ENCODE measurements at regions not wholly inside any gene's neighbourhood (a gene's known extent, or its start where the extent isn't known, plus 50 kb on each side); places are given as distances from the start of the nearest gene placed in this dataset.
A peak's percentile ranks its signal among the peaks of the same experiment; 100 is the strongest.

GRCh38 chr18:64294967-64295366, 146.1 kb upstream of the LINC00305 start:
- Histone ChIP-seq H3K27me3 (no peaks in the 10 kb centered on the region), H3K27ac (no peak overlapping the region), H2AFZ (no peak overlapping the region), H3K36me3 (replicated peaks; ENCODE audit: insufficient read depth, low read depth) (no peaks in the 10 kb centered on the region), H3K4me3 (no peak overlapping the region), H3K4me1 (ENCODE audit: insufficient read depth) (no peaks in the 10 kb centered on the region), H4K20me1 (ENCODE audit: insufficient read depth, poor library complexity, severe bottlenecking) (no peaks in the 10 kb centered on the region), H3K4me2 (no peak overlapping the region), H3K79me2 (no peaks in the 10 kb centered on the region), H3K9me2 (replicated peaks; ENCODE audit: insufficient read depth) (no peaks in the 10 kb centered on the region), H3K9me3 (ENCODE audit: low read depth) (no peaks in the 10 kb centered on the region)
- 80% methylated on average over 4 of the region's 4 CpGs for WGBS (ENCODE audit: low lambda C conversion rate, missing lambda C conversion rate)
- TF ChIP-seq CTCF (IDR thresholded peaks at IDR 0.05; ENCODE audit: poor library complexity) (no peak), EZH2 (IDR thresholded peaks at IDR 0.05; ENCODE audit: borderline replicate concordance) (no peak), EZH2phosphoT487 (IDR thresholded peaks at IDR 0.05; ENCODE audit: low read depth, severe bottlenecking, unreplicated experiment) (no peak)
- no peak for DNase-seq (ENCODE audit: low spot score)

- Histone ChIP-seq H3K27ac (peak overlapping the region; percentile 83), H3K27me3 (no peaks in the 10 kb centered on the region), H3K4me1 (ENCODE audit: insufficient read depth) (peaks cover 8% of the 10 kb centered on the region), H3K4me3 (no peak overlapping the region), H3K36me3 (replicated peaks; ENCODE audit: insufficient read depth, low read depth) (no peaks in the 10 kb centered on the region), H3K9me2 (replicated peaks; ENCODE audit: insufficient read depth) (no peaks in the 10 kb centered on the region), H3K4me2 (peak overlapping the region; percentile 34), H3K9me3 (ENCODE audit: low read depth) (no peaks in the 10 kb centered on the region), H4K20me1 (ENCODE audit: insufficient read depth, poor library complexity, severe bottlenecking) (no peaks in the 10 kb centered on the region), H2AFZ (no peak overlapping the region), H3K79me2 (no peaks in the 10 kb centered on the region)
- no peak for TF ChIP-seq EZH2 (IDR thresholded peaks at IDR 0.05; ENCODE audit: borderline replicate concordance)
- TF ChIP-seq CTCF (IDR thresholded peaks at IDR 0.05; ENCODE audit: poor library complexity) = no peak
- no peak for TF ChIP-seq EZH2phosphoT487 (IDR thresholded peaks at IDR 0.05; ENCODE audit: low read depth, severe bottlenecking, unreplicated experiment)
- 69% methylated on average over 2 of the region's 2 CpGs for WGBS (ENCODE audit: low lambda C conversion rate, missing lambda C conversion rate)
- DNase-seq (ENCODE audit: low spot score) = peak; percentile 26
Observed at GRCh38 chr18:64288432-64288831, 139.5 kb upstream of the LINC00305 start.

GRCh38 chr18:64287926-64288325, 139.0 kb upstream of the LINC00305 start:
- Histone ChIP-seq H4K20me1 (ENCODE audit: insufficient read depth, poor library complexity, severe bottlenecking) (no peaks in the 10 kb centered on the region), H3K27me3 (no peaks in the 10 kb centered on the region), H3K4me2 (peak overlapping the region; percentile 34), H3K9me2 (replicated peaks; ENCODE audit: insufficient read depth) (no peaks in the 10 kb centered on the region), H3K9me3 (ENCODE audit: low read depth) (no peaks in the 10 kb centered on the region), H2AFZ (no peak overlapping the region), H3K79me2 (no peaks in the 10 kb centered on the region), H3K4me3 (no peak overlapping the region), H3K27ac (peak overlapping the region; percentile 83), H3K4me1 (ENCODE audit: insufficient read depth) (peaks cover 8% of the 10 kb centered on the region), H3K36me3 (replicated peaks; ENCODE audit: insufficient read depth, low read depth) (no peaks in the 10 kb centered on the region)
- no peak for DNase-seq (ENCODE audit: low spot score)
- TF ChIP-seq EZH2phosphoT487 (IDR thresholded peaks at IDR 0.05; ENCODE audit: low read depth, severe bottlenecking, unreplicated experiment) (no peak), EZH2 (IDR thresholded peaks at IDR 0.05; ENCODE audit: borderline replicate concordance) (no peak), CTCF (IDR thresholded peaks at IDR 0.05; ENCODE audit: poor library complexity) (no peak)
- WGBS (ENCODE audit: low lambda C conversion rate, missing lambda C conversion rate) = 87% methylated on average over 4 of the region's 4 CpGs

GRCh38 chr18:64283059-64283458, 134.2 kb upstream of the LINC00305 start:
- Histone ChIP-seq H3K27me3 (no peaks in the 10 kb centered on the region), H4K20me1 (ENCODE audit: insufficient read depth, poor library complexity, severe bottlenecking) (no peaks in the 10 kb centered on the region), H3K4me2 (no peak overlapping the region), H3K4me1 (ENCODE audit: insufficient read depth) (peaks cover 6% of the 10 kb centered on the region), H3K9me3 (ENCODE audit: low read depth) (no peaks in the 10 kb centered on the region), H3K9me2 (replicated peaks; ENCODE audit: insufficient read depth) (no peaks in the 10 kb centered on the region), H3K36me3 (replicated peaks; ENCODE audit: insufficient read depth, low read depth) (no peaks in the 10 kb centered on the region), H3K79me2 (no peaks in the 10 kb centered on the region), H2AFZ (no peak overlapping the region), H3K27ac (no peak overlapping the region), H3K4me3 (no peak overlapping the region)
- WGBS (ENCODE audit: low lambda C conversion rate, missing lambda C conversion rate) = 91% methylated on average over 1 of the region's 1 CpG
- TF ChIP-seq EZH2phosphoT487 (IDR thresholded peaks at IDR 0.05; ENCODE audit: low read depth, severe bottlenecking, unreplicated experiment) (no peak), CTCF (IDR thresholded peaks at IDR 0.05; ENCODE audit: poor library complexity) (no peak), EZH2 (IDR thresholded peaks at IDR 0.05; ENCODE audit: borderline replicate concordance) (no peak)
- DNase-seq (ENCODE audit: low spot score) = no peak

Data from hepatocyte (in vitro differentiated cells).